Endothelial cell of umbilical vein (primary cell): ENCODE measurements at regions not wholly inside any gene's neighbourhood (a gene's known extent, or its start where the extent isn't known, plus 50 kb on each side); places are given as distances from the start of the nearest gene placed in this dataset.

Source experiments
- BruUV-seq: library from RNA; stranded (reverse); fragments of 400-500 nt; replicated peaks from 2 replicates; lab custom pipeline; 2021; lab: Mats Ljungman, UMichigan
- CTCF ChIA-PET: fragments of 300-600, 350-600 bp; sonication (Branson Sonifier 250); formaldehyde crosslinking; loops from one replicate; lab custom pipeline; 2021; ENCODE audit warnings: antibody characterized with exemption, inconsistent platforms; lab: Charles Lee
- POLR2A ChIA-PET: fragments of 300-600, 350-600 bp; sonication (Branson Sonifier 250); formaldehyde crosslinking; loops from one replicate; lab custom pipeline; 2021; ENCODE audit warnings: antibody characterized with exemption, inconsistent platforms; lab: Charles Lee
- DNase-seq: peaks from one replicate; pipeline ENCODE4 v3.0.0-alpha.2; 2011; ENCODE audit warnings: low read depth, low spot score
- FAIRE-seq: peaks from 2 replicates; lab custom pipeline; 2011; peaks lifted over from hg19 to GRCh38; lab: Jason Lieb, UNC
- H2AFZ ChIP-seq: 2 replicates; pipeline ENCODE4 v1.6.0; 2012; ENCODE audit warnings: low read depth, low read length, control low read depth, inconsistent platforms
- H3K27ac ChIP-seq: 2 replicates; pipeline ENCODE4 v1.5.1; 2011; ENCODE audit warnings: low read depth, mild to moderate bottlenecking, control low read depth, low read length, moderate library complexity; ENCODE audit not compliant: insufficient read depth
- H3K27me3 ChIP-seq, 2 experiments: 2 replicates each; pipeline versions ENCODE4 v1.6.0 to v1.6.1; 2011; ENCODE audit warnings: low read length in 2 of 2, mixed read lengths in 1 of 2; ENCODE audit not compliant: control insufficient read depth in 2 of 2, insufficient read depth in 2 of 2
- H3K36me3 ChIP-seq, 2 experiments: 2 replicates in 1 of 2; 3 replicates in 1 of 2; pipeline ENCODE4 v1.5.1; 2011; ENCODE audit warnings: low read length in 2 of 2, mild to moderate bottlenecking in 1 of 2, moderate library complexity in 1 of 2; ENCODE audit not compliant: control insufficient read depth in 2 of 2, insufficient read depth in 2 of 2; ENCODE audit errors: extremely low read depth in 1 of 2
- H3K4me1 ChIP-seq: 3 replicates; pipeline ENCODE4 v1.5.1; 2011; ENCODE audit warnings: mild to moderate bottlenecking, low read length; ENCODE audit not compliant: control insufficient read depth, insufficient read depth; ENCODE audit errors: extremely low read depth
- H3K4me2 ChIP-seq: 2 replicates; pipeline ENCODE4 v1.6.1; 2011; ENCODE audit warnings: low read length, control low read depth, mixed read lengths; ENCODE audit not compliant: insufficient read depth
- H3K4me3 ChIP-seq, 3 experiments: fragments of 200-600 bp in 1 of 3; sonication (generic), shearing (Covaris generic) in 1 of 3; replicated peaks in 1 of 3; 2 replicates each; pipeline ENCODE4 v1.5.1; 2011 to 2016; ENCODE audit warnings: control low read depth in 3 of 3, low read length in 3 of 3, mild to moderate bottlenecking in 2 of 3, inconsistent platforms in 1 of 3, low read depth in 1 of 3, moderate library complexity in 1 of 3; ENCODE audit not compliant: insufficient read depth in 1 of 3
- H3K79me2 ChIP-seq: 2 replicates; pipeline ENCODE4 v1.6.0; 2012; ENCODE audit warnings: low read length, inconsistent platforms; ENCODE audit not compliant: control insufficient read depth, insufficient read depth
- H3K9ac ChIP-seq: replicated peaks from 2 replicates; pipeline ENCODE3; 2011; ENCODE audit warnings: low read length, control low read depth; ENCODE audit not compliant: insufficient read depth; ENCODE audit errors: extremely low read depth
- H3K9me1 ChIP-seq: replicated peaks from 3 replicates; pipeline ENCODE4 v1.6.0; 2011; ENCODE audit warnings: mild to moderate bottlenecking, low read length; ENCODE audit not compliant: control insufficient read depth, insufficient read depth; ENCODE audit errors: extremely low read depth
- H3K9me3 ChIP-seq: replicated peaks from 2 replicates; pipeline ENCODE4 v1.5.1; 2012; ENCODE audit warnings: low read length, inconsistent platforms; ENCODE audit not compliant: control insufficient read depth, insufficient read depth
- H4K20me1 ChIP-seq: replicated peaks from 2 replicates; pipeline ENCODE3; 2011; ENCODE audit warnings: mild to moderate bottlenecking, low read length; ENCODE audit not compliant: control insufficient read depth, insufficient read depth; ENCODE audit errors: extremely low read depth
- CTCF ChIP-seq, 2 donors: IDR thresholded peaks; 1 replicate in 1 of 2; 2 replicates in 1 of 2; pipeline ENCODE4 v1.5.1; 2011; ENCODE audit warnings: low read length in 2 of 2, mild to moderate bottlenecking in 2 of 2, moderate library complexity in 2 of 2, control low read depth in 1 of 2, inconsistent platforms in 1 of 2, low read depth in 1 of 2; ENCODE audit not compliant: insufficient read depth in 1 of 2; ENCODE audit errors: extremely low read depth in 1 of 2
- EZH2 ChIP-seq: IDR thresholded peaks from 2 replicates; pipeline ENCODE4 v1.6.1; 2012; ENCODE audit warnings: borderline replicate concordance, low read depth, mild to moderate bottlenecking, moderate library complexity, low read length, inconsistent platforms; ENCODE audit not compliant: severe bottlenecking
- FOS ChIP-seq: IDR thresholded peaks from 2 replicates; pipeline ENCODE4 v1.6.1; 2011; ENCODE audit warnings: mild to moderate bottlenecking, low read length, moderate library complexity, borderline replicate concordance; ENCODE audit not compliant: insufficient read depth
- GATA2 ChIP-seq: IDR thresholded peaks from 2 replicates; pipeline ENCODE4 v1.7.0; 2011; ENCODE audit warnings: low read depth, mild to moderate bottlenecking, moderate library complexity, mixed read lengths, low read length; ENCODE audit not compliant: insufficient read length, insufficient read depth
- JUN ChIP-seq: IDR thresholded peaks from 2 replicates; pipeline ENCODE4 v1.6.1; 2011; ENCODE audit warnings: borderline replicate concordance, low read depth; ENCODE audit not compliant: insufficient read length, insufficient read depth
- MAX ChIP-seq: IDR thresholded peaks from 2 replicates; pipeline ENCODE4 v1.6.1; 2011; ENCODE audit not compliant: insufficient read depth, insufficient read length
- MYC ChIP-seq: IDR thresholded peaks from one replicate; pipeline ENCODE4 v1.6.1; 2011; ENCODE audit warnings: mild to moderate bottlenecking, low read depth, low read length
- POLR2A ChIP-seq: IDR thresholded peaks from 2 replicates; pipeline ENCODE4 v1.6.1; 2012; ENCODE audit warnings: low read depth, mild to moderate bottlenecking, control low read depth, low read length
- POLR2AphosphoS5 ChIP-seq: IDR thresholded peaks from 2 replicates; pipeline ENCODE4 v1.6.1; 2012; ENCODE audit warnings: low read depth, mild to moderate bottlenecking, control low read depth, low read length, moderate library complexity; ENCODE audit not compliant: insufficient read depth
- dilution Hi-C: fragments of 300-500 bp; cut with MboI; formaldehyde crosslinking; loops from one replicate; pipeline ENCODE4 v1.15.0; 2019; ENCODE audit warnings: low sequenced_read_pairs; ENCODE audit not compliant: extremely low pct_ligation_motif_present
- intact Hi-C: fragments of 100-400 bp; cut with micrococcal nuclease; formaldehyde crosslinking; loops from one replicate; pipeline ENCODE4 v1.10.0; 2022

- Histone ChIP-seq H3K9me1 (no peaks in the 10 kb centered on the region), H3K79me2 (no peaks in the 10 kb centered on the region), H3K9ac (no peak overlapping the region), H3K9me3 (peaks cover 2% of the 10 kb centered on the region), H3K4me1 (no peaks in the 10 kb centered on the region), H4K20me1 (no peaks in the 10 kb centered on the region), H3K27ac (no peak overlapping the region), H3K4me3 (no peak overlapping the region), H3K27me3 (no peaks in the 10 kb centered on the region), H3K4me2 (no peak overlapping the region), H2AFZ (no peak overlapping the region), H3K36me3 (no peaks in the 10 kb centered on the region)
- TF ChIP-seq EZH2 (no peak), CTCF (IDR thresholded peaks at IDR 0.05; ENCODE audit: extremely low read depth in 1 of 2, insufficient read depth in 1 of 2, low read depth in 1 of 2, low read length in 2 of 2) (no peak), POLR2AphosphoS5 (no peak), GATA2 (no peak), JUN (no peak), MAX (no peak), POLR2A (no peak), FOS (no peak), MYC (no peak)
- BruUV-seq, result no TSS peak
- FAIRE-seq (no peak), DNase-seq (no peak)
- CTCF ChIA-PET, result no interaction called here
- POLR2A ChIA-PET, result no interaction called here
- intact Hi-C loops, result no loop called here
- dilution Hi-C loops, result no loop called here
Measured at GRCh38 chr15:92271179-92271578, 122.5 kb upstream of the ST8SIA2 start.
